GM12873 (cell line): ENCODE measurements at regions not wholly inside any gene's neighbourhood (a gene's known extent, or its start where the extent isn't known, plus 50 kb on each side); places are given as distances from the start of the nearest gene placed in this dataset.

ENCODE experiments used
- CTCF ChIP-seq: IDR thresholded peaks from 2 replicates; pipeline ENCODE4 v1.5.1; 2012; ENCODE audit warnings: low read depth, mild to moderate bottlenecking, moderate library complexity, low read length, control low read depth; ENCODE audit not compliant: insufficient read depth; ENCODE audit errors: missing control alignments

GRCh38 chr2:83369601-83370418, 1089.3 kb downstream of the SUCLG1 start:
- TF ChIP-seq CTCF, result no peak

GRCh38 chr2:83368916-83369315, 1090.2 kb downstream of the SUCLG1 start:
- TF ChIP-seq CTCF, result no peak

GRCh38 chr2:83368461-83368860, 1090.6 kb downstream of the SUCLG1 start:
- TF ChIP-seq CTCF, result no peak

- no peak for TF ChIP-seq CTCF
Measured at GRCh38 chr2:83365476-83365875, 1093.6 kb downstream of the SUCLG1 start.

GRCh38 chr2:83364264-83364663, 1094.8 kb downstream of the SUCLG1 start:
- TF ChIP-seq CTCF, result no peak

GRCh38 chr2:83359336-83359735, 1099.7 kb downstream of the SUCLG1 start:
- no peak for TF ChIP-seq CTCF

- no peak for TF ChIP-seq CTCF
Measured at GRCh38 chr2:83342860-83343329, 1116.2 kb downstream of the SUCLG1 start.
